GM18861 (cell line): ENCODE measurements at regions not wholly inside any gene's neighbourhood (a gene's known extent, or its start where the extent isn't known, plus 50 kb on each side); places are given as distances from the start of the nearest gene placed in this dataset.

Experiments
- ATAC-seq: cut with Tn5 transposase; IDR thresholded peaks from one replicate; pipeline ENCODE4 v1.9.1; 2021; ENCODE audit not compliant: unreplicated experiment

- ATAC-seq = no peak
Observed at GRCh38 chr5:164007064-164007463, 501.6 kb downstream of the MAT2B start.

- ATAC-seq = no peak
Observed at GRCh38 chr5:164009621-164010020, 504.2 kb downstream of the MAT2B start.

GRCh38 chr5:164010900-164011299 is 505.5 kb downstream of the MAT2B start:
- no peak for ATAC-seq

GRCh38 chr5:164012371-164012770 is 507.0 kb downstream of the MAT2B start:
- no peak for ATAC-seq

- peak; percentile 88 for ATAC-seq
Observed at GRCh38 chr5:164013077-164013670, 507.8 kb downstream of the MAT2B start.

- no peak for ATAC-seq
Observed at GRCh38 chr5:164020116-164020515, 514.7 kb downstream of the MAT2B start.

- no peak for ATAC-seq
Observed at GRCh38 chr5:164027738-164028137, 522.3 kb downstream of the MAT2B start.

GRCh38 chr5:164038128-164038783 is 532.8 kb downstream of the MAT2B start:
- no peak for ATAC-seq

- no peak for ATAC-seq
Observed at GRCh38 chr5:164041105-164041504, 535.7 kb downstream of the MAT2B start.

GRCh38 chr5:164048359-164048926 is 543.0 kb downstream of the MAT2B start:
- ATAC-seq = no peak

- no peak for ATAC-seq
Observed at GRCh38 chr5:164051745-164052144, 546.3 kb downstream of the MAT2B start.

GRCh38 chr5:164052536-164053093 is 547.2 kb downstream of the MAT2B start:
- ATAC-seq = no peak

- ATAC-seq = no peak
Observed at GRCh38 chr5:164053123-164053522, 547.7 kb downstream of the MAT2B start.

GRCh38 chr5:164054461-164054860 is 549.0 kb downstream of the MAT2B start:
- no peak for ATAC-seq

GRCh38 chr5:164057121-164057520 is 551.7 kb downstream of the MAT2B start:
- no peak for ATAC-seq

GRCh38 chr5:164058621-164059020 is 553.2 kb downstream of the MAT2B start:
- no peak for ATAC-seq

GRCh38 chr5:164059471-164059870 is 554.1 kb downstream of the MAT2B start:
- no peak for ATAC-seq

- ATAC-seq = no peak
Observed at GRCh38 chr5:164060786-164061355, 555.5 kb downstream of the MAT2B start.

- no peak for ATAC-seq
Observed at GRCh38 chr5:164062304-164062703, 556.9 kb downstream of the MAT2B start.

- no peak for ATAC-seq
Observed at GRCh38 chr5:164065266-164065665, 559.8 kb downstream of the MAT2B start.

GRCh38 chr5:164071671-164072070 is 566.3 kb downstream of the MAT2B start:
- ATAC-seq = no peak

GRCh38 chr5:164073081-164073480 is 567.7 kb downstream of the MAT2B start:
- no peak for ATAC-seq
